GDM1 (cell line): ENCODE measurements at regions not wholly inside any gene's neighbourhood (a gene's known extent, or its start where the extent isn't known, plus 50 kb on each side); places are given as distances from the start of the nearest gene placed in this dataset.
"Not testable (repeated sequence)": the region's sequence is repeated elsewhere in the genome, so short reads cannot be mapped to it uniquely, and the experiment has no call there.

Experiments used
- DNase-seq: peaks from one replicate; lab custom pipeline; 2025; lab: John Stamatoyannopoulos, UW

DNA sequence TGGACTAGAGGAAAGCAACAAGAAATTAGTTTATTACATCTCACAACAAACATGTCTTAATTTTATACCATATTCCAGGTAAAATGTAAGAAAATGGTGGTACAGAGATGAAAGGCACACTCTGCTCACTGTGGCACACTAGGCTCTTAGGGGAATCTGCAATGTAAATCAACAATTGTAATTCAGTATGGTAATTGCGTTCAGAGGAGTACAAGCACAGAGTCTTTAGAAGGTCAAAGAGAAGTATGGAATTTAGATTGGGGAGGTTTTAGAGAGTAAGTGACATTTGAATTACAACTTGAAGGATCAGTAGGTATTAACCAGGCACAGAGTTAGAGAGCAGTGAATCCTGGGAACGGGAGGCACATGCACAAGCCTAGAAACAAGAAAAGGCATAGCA is 694.0 kb upstream of the USP15 start:
- DNase-seq, result no peak

DNA sequence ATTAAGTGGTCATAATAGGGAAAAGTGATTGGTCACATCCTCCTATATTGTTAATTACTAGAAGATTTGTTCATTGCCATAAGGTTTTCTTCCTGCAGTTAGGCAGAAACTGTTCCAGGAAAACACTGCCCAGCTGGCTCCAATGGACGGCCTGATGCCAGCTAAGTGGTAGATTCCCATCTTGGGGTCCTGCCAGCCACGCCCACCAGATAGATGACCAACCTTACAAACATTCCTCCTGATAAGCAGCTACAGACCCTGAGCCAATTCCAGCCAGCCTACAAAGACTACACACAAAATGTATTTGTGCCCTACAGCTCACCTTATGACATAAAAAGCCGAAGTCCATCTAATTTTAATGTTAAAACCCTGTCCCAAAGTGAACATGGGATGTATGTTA is 685.9 kb upstream of the USP15 start:
- no peak for DNase-seq

DNA sequence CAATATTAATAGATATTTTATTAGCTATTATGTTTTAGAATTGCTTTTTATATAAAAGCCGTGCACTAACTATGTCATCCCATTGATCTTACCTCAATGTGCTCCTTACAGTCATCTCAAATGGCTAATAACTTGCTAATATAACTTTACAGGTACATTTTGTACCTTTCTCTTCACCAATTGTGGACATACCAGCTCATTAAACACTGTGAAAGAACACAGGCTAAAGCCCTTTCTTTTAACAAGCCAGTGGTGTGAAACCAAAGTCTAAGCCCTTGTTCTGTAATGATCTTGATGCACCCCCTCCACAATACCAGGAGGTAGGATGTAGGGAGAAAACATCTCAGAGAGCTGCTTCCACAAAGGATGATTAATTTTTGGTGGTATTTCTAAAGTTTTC is 675.3 kb upstream of the USP15 start:
- no peak for DNase-seq

DNA sequence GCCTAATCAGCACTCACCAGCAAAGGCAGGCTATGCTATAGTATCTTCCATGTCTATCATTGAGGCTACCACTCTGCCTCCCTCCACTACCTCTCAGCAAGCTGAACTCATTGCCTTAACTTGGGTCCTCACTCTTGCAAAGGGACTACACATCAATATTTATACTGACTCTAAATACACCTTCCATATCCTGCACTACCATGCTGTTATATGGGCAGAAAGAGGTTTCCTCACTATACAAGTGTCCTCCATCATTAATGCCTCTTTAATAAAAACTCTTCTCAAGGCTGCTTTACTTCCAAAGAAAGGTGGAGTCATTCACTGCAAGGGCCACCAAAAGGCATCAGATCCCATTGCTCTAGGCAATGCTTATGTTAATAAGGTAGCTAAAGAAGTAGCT is 669.3 kb upstream of the USP15 start:
- DNase-seq, result not testable (repeated sequence)

DNA sequence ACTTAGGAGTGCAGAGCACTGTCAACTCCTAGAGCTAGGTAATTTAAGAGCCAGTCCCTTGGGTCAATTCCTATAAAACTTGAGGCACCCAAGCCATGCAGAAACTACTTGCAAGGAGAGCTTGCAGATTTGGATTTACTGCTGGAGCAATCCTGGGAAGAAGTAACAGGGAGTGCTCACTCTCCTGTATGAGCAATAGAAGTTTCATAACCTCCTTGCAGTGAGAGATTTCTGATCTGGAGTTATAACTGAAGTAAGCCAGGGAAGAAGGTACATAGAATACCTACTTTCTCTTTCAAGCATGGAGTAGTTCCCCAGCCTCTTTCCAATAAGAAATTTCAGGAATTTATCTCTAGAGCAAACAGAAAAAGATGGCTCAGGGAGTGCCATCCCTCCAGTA is 650.1 kb upstream of the USP15 start:
- DNase-seq, result no peak

DNA sequence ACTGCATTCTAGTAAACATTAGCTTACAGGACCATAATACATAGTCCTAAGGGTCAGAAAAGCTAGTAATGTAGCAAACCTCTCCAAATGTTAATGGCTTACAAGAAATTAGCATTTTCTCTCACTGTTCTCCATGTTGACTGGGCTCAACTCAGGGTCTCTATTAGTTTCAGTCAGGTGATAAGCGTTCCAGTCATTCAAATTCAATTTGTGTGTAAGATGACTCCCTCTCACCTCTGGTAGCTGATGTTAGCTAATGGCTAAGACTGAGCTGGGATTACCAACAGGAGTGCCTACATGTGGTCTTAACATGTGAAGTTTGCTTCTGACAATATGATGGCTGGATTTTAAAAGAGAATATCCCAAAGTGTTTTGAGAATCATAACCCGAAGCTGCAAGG is 630.5 kb upstream of the USP15 start:
- no peak for DNase-seq

DNA sequence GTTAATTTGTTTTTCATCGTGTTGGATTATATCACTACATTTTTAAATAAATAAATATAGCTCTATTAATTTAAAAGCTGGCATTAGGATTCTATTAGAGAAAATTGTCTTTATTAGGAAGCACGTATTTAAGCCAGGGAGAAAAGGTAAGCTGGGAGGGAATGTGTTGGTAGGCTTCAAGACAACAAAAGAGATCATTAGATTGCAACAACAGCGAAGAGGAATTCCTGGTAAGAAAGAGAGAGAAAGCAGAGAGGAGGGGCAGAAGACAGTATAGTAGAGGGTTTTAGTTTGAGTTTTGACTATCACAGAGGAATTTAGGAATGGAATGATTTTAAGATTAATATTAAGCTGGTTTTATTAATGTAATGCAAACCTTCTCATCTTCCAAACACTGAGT is 613.6 kb upstream of the USP15 start:
- DNase-seq, result no peak

DNA sequence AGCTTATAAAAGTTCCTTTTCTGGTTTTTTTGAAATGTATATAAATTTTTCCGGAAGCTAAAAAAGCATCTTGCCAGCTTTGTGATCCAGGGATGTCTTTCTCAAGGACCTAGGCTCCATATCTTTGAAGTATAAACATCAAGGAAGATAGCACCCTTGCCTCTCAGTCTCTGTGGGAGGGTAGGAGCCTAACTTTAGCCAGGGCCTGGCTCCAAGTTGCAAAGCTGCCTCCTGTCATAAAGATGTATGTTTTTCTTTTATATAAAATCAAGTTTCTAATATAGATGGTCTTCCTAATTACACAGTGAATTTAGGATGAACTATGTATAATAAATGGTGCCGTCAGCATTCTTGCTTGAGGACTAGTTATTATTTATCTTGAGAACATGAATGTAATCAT is 612.6 kb upstream of the USP15 start:
- no peak for DNase-seq

DNA sequence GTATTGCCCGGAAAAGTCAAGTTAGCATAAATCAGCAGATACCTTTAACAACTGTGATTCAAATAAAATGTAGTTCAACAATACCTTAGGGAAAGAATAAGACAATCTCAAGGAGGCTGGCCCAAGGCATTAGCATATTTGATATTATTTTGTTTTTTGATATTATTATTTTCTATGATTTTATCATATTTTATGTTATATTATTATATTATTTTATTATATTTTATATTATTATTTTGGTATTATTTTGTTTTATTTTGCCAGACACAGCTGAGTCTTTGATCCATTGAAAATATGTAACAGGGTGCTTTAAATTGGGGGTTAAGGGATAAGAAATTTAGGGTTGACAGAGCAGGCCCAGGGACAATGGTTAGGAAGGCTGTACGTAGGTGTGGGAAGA is 607.9 kb upstream of the USP15 start:
- no peak for DNase-seq

DNA sequence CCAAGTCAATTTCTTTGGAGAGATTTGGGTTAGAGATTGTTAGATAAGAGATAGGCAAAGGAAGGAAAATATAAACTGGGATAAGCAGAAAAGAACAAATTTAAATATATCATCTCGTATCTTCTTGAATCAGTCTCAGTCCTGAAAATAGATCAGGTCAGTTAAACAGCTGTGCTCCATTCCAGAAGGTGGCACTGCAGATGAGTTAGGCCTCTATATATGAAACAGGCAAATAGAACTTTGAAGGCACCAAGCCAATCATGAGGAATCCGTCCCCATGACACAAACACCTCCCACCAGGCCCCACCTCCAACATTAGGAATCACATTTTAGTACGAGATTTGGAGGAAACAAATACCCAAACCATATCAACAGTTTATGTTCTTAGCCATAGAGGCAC is 605.5 kb upstream of the USP15 start:
- no peak for DNase-seq

DNA sequence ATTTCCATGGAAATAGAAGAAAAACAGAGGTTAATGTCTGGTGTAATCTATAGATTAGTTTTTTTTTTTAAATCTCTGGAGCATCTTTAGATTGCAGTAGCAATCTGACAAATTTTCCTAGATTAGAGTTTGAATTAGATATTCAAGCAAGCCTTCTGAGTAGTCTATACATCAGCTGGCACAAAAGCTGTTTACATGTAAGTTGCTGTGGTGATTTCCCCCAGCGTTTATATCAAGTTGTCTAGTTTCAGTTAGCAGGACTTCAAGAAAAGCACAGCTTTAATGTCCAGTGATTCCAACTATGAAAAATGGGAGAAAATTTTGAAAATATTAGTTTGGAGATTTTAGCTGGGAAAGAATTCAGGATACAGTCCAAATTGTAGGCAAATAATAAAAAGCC is 605.0 kb upstream of the USP15 start:
- DNase-seq, result no peak

DNA sequence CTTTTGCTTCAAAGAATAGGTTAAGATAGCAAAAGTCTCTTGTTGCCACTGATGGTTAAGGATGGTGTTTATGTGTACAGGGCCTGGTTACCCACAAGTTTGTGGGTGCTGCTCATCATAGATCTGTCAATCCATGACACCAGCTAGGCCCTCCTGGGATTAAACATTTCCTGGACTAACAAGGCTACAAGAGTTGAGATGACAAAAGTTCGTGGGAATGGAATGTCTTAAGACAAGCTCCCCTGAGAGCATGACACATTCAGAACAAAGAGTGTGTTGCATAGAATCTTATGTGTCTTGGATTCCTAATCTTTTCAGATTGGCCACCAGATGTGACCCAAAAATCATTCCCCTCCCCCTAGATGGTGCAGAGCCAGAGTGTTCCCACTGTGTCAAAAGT is 592.5 kb upstream of the USP15 start:
- no peak for DNase-seq

DNA sequence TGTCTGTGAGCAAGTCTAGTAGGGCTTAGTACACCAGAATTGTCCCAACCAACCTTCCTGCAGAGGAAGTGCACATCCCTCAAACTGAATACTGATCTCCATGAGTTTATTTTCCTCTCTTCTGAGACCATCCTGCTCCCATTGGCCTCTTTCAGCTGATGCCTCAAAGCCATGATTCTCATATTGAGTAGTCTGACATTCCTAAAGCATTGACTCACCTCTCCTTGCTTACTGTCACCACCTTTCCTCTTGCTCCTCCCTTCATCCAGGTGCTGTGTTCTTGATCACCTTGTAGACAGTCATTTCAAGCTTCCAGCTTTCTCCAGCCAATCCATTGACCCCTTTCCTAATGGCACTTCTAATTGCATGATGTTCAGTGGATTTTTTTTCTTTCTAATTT is 583.7 kb upstream of the USP15 start:
- no peak for DNase-seq

DNA sequence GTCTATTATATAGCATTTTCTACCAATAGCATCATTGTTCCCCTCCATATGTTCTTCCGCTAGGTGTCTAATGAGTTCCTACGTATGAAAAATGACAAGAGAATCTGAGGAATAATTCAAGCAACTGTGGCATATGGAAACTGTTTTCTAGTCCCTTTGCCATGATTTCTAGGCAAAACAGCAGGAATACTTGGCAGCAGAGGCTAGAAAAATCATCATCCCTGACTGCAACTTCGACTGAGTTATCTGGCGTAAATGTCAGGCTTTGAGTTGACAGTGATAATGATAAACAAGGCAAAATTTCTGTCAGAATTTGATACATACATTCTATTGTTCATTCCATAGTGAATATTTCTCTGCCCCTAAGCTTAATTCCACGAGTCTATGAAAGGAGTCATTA is 572.8 kb upstream of the USP15 start:
- DNase-seq, result no peak

DNA sequence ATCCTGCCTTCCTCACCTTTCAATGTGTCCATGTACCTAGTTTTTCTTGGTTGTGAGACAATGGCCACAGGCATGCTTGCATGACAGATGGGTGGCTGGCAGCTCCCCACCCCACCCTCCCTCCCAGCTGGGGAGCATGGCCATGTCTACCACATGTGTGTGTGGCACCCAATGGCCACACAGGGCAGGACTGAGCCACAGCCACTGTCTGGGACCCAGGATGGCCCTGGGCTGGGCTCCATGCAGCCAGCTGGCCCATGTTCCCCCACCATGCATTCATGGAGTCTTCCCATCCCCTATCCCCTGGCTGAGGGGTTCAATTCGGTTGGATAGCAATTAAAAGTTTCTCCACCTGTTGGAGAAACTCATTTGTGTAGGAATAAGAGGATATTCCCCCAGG is 566.0 kb upstream of the USP15 start:
- no peak for DNase-seq

DNA sequence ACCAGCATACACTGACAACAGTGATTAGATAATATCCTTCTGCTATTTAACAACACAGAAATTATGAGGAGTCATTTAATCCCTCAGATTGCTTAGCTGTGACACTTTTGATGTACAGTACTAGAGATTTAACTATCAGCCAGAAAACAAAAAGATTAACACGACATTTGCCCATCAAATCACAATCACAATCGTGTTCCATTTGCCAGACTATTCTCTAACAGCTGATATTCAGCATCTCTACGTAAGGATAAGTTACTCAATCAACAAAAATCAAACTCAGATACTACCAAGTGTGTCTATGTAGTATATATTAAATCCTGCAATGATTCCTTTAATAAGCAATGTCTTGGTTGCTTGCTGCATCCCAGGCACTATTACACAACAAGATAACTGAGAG is 558.7 kb upstream of the USP15 start:
- no peak for DNase-seq

DNA sequence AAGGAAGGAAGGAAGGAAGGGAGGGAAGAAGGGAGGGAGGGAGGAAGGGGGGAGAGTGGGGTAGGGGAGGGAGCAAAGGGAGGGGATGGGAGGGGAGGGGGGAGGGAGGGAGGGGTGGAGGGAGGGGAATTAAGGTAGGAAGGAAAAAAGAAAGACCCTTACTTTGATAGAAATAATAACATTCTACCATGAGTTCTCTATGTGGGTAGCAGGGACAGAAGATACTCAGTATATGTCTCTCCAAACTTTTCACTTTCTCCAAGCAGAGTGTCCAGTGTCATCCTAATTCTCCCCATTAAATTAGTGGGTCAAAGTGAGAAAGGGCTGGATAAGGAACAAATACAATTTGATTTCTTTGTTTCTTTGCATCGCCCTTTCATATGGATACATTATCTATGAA is 553.4 kb upstream of the USP15 start:
- DNase-seq, result no peak

DNA sequence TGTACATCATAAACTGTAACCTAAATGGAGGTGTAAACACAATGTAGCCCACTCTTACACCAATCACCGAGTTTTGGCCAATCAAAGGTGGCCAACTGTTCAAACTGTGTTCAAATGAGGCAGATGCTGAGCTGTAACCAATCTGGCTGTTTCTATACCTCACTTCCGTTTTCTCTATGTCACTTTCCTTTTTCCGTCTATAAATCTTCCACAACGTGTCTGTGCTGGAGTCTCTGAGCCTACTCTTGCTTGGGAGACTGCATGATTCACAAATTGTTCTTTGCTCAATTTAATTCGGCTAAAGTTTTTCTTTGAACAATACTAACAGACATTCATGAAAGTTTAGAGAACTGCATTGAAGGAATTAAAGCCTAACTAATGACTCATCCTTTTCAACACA is 547.1 kb upstream of the USP15 start:
- DNase-seq, result no peak

DNA sequence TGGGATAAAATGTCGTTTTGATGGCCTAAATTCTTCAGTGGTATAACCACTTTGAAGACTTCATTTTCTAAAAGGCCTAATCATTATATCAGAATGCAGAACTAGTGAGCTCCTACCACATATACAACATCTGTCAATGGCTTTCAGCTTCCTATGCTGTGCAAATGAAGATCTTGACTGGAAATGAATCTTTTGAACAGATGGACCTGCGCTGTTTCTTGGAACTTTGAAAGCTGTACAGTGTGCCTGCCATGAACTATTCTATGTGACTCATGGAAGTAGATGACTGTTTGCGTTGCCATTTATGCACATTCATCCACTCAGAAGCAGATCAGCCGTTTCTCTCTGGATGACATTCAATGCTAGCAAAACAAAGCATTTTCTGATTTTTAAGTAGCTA is 542.2 kb upstream of the USP15 start:
- DNase-seq, result no peak

DNA sequence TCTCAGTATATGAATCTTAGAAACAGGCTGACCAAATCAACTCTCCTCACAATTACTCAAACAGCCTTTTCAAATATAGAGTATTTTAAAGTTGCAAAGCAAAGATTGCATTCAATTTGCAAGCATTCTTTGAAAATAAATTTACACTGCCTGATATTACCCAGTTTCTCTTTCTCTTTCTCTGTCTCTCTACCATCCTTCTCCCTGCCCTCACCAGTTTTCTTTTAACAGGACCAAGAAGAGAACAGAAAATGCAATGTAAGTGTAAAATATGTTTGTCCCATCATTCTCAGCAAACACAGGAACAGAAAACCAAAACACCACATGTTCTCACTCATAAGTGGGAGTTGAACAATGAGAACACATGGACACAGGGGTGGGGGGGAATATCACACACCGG is 520.3 kb upstream of the USP15 start:
- no peak for DNase-seq

DNA sequence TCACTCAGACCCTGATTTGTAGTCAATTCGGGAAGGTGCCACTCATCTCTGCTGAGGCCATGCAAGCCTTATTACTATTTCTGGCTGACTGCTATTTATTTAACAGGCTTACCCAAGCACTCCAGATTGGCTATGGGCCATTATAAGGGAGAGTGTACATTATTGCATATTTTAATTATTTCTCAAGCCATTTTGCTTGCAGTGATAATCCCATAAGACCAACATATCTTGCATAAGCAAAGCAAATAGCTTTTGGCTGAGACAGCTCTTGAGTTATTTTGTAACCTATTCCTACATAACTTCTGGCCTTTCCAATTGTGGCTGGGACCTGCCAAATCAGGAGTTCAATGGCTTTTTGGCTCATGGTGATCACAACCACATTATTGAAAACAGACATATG is 509.6 kb upstream of the USP15 start:
- no peak for DNase-seq

DNA sequence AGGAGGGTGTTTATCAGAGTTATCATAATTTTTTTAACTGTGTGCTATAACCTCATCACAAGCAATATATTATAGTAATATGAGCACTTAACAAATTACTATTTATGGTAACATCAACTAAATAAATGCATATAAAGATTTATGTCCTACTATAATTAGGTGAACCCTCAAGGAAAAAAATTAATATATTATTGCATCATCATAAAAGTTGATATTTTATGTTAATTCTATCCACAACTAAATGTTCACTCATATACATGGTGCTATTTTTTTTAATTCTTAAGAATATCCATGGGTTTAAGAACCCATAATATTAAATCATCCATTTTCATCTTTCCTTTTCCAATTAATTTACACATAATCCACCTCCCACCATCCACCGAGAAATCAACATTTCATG is 506.0 kb upstream of the USP15 start:
- no peak for DNase-seq

DNA sequence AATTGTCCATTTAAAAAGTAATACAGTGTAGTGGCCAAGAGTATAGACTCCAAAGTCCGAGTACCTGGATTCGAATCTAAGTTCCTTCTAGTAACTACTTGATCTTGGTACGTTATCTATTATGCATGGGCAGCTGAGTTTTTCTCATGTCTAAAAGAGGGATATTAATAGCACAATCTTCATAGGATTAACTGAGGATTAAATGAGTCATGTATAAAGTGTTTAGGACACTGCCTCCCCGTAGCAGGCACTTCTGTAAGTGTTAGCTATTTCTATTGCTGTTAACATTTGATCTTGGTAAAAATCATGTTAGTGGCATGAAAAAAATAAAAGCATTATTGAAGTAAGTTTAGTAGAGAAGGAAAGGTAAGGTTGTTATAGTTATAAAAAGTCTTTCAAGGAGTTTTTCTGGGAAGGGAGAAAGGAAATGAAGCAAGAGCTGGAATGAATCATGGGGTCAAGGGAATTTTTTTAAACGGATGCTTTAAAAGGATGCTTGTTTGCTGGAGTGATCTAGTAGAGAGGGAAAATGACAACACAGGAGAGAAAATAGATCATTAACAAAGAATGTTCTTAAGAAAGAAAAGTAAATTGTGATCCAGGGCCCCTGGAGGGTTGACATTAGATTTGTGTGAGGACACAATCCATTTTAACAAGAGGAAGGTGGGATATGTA is 502.2 kb upstream of the USP15 start:
- DNase-seq, result no peak

DNA sequence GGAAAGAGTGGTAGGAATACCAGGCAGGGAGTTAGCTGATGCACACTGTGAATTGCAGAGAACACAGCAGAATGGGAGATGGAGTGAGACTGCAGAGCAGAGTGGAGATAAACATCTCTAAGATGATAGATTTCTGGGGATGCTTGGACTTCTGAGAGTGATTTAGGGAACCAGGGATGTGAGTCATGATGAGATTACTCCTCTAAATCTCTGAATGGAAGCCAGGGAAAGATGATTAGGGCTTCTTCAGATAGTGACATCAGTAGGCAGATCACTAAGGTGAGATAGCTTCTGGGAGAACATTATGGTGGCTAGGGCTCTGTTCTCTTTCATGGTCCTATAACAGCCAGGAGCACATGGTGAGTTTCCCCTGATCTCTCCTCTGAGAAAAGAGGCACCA is 501.5 kb upstream of the USP15 start:
- no peak for DNase-seq

DNA sequence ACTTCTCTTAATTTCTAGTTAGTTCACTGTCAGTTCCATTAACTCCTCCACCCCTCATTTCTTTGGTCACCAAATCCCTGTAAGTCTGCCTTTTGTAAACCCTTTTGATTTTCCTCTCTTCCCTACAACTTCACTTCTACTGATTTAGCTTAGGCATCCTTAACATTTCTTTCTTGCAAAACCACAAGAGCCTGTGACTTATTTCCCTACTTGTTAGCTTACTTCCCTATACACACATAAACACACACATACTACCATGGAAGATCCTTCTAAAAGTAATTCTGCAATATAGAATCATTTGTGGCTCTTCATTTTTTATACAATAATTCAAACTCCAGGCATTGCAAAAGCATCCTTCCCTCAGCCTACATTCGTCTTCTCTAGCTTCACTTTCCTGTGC is 494.3 kb upstream of the USP15 start:
- no peak for DNase-seq
